Fibroblast of pulmonary artery (primary cell): ENCODE measurements at regions not wholly inside any gene's neighbourhood (a gene's known extent, or its start where the extent isn't known, plus 50 kb on each side); places are given as distances from the start of the nearest gene placed in this dataset.
"Not testable (repeated sequence)": the region's sequence is repeated elsewhere in the genome, so short reads cannot be mapped to it uniquely, and the experiment has no call there.

Source experiments
- DNase-seq: peaks from one replicate; pipeline ENCODE4 v3.0.0-alpha.2; 2010; ENCODE audit warnings: low read depth
- H3K4me3 ChIP-seq: replicated peaks from 2 replicates; pipeline ENCODE4 v1.5.1; 2011; ENCODE audit warnings: low read depth, mild to moderate bottlenecking, control low read depth, low read length, moderate library complexity
- TF ChIP-seq, protein P1 (sequence below): IDR thresholded peaks from 2 replicates; pipeline ENCODE4 v1.5.1; 2011; ENCODE audit warnings: mild to moderate bottlenecking, control low read depth, low read length, inconsistent platforms; ENCODE audit errors: missing control alignments

- TF ChIP-seq, protein P1, sequence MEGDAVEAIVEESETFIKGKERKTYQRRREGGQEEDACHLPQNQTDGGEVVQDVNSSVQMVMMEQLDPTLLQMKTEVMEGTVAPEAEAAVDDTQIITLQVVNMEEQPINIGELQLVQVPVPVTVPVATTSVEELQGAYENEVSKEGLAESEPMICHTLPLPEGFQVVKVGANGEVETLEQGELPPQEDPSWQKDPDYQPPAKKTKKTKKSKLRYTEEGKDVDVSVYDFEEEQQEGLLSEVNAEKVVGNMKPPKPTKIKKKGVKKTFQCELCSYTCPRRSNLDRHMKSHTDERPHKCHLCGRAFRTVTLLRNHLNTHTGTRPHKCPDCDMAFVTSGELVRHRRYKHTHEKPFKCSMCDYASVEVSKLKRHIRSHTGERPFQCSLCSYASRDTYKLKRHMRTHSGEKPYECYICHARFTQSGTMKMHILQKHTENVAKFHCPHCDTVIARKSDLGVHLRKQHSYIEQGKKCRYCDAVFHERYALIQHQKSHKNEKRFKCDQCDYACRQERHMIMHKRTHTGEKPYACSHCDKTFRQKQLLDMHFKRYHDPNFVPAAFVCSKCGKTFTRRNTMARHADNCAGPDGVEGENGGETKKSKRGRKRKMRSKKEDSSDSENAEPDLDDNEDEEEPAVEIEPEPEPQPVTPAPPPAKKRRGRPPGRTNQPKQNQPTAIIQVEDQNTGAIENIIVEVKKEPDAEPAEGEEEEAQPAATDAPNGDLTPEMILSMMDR, result no peak
- no peak overlapping the region for H3K4me3 ChIP-seq
- no peak for DNase-seq
Measured at GRCh38 chr1:80566123-80566522, 1234.6 kb upstream of the ADGRL2 start.

DNA sequence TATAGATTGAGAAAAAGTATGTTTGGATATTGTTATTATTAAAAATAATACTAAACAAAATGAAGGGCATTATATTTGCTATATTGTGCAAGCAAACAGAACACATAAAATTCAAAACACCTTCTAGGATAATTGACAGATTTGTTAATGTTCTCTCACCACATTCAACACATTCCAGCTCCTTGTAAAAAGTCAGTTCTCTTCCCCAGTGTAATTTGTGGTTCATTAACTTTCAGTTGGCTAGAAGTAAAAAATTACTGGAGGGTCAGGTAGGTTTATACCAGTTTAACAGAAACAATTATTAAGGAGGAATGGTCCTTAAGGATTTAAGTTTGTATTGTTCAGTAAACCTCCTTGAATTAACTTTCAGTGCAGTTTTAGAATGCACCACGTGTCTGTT, 1235.3 kb upstream of the ADGRL2 start:
- TF ChIP-seq, protein P1, result no peak
- no peak overlapping the region for H3K4me3 ChIP-seq
- no peak for DNase-seq

DNA sequence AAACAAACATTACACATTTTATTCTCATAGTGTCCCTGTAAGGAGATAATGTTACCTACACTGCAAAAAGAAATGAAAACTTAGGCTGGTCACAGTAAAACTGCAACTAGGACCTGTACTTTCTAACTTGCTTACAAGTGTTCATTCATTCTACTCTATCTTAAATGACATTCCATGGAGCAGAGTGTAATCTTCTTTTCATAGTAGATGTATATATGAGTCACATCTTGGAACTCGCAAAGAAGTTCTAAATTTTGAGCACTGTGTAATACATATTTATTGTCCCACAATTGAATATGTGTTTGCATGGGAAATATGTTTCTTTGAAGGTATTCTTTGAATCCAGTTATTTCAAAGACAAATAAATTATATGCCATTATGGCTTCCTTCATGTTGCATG, 1258.5 kb upstream of the ADGRL2 start:
- peak; percentile 52 for DNase-seq
- H3K4me3 ChIP-seq, result no peak overlapping the region
- TF ChIP-seq, protein P1, result no peak

GRCh38 chr1:80540596-80540995, 1260.1 kb upstream of the ADGRL2 start:
- TF ChIP-seq, protein P1, result no peak
- no peak overlapping the region for H3K4me3 ChIP-seq
- peak; percentile 33 for DNase-seq

GRCh38 chr1:80540149-80540548, 1260.6 kb upstream of the ADGRL2 start:
- no peak overlapping the region for H3K4me3 ChIP-seq
- TF ChIP-seq, protein P1, result no peak
- DNase-seq, result peak; percentile 21

GRCh38 chr1:80539298-80539697, 1261.4 kb upstream of the ADGRL2 start:
- not testable (repeated sequence) for DNase-seq, H3K4me3 ChIP-seq

DNA sequence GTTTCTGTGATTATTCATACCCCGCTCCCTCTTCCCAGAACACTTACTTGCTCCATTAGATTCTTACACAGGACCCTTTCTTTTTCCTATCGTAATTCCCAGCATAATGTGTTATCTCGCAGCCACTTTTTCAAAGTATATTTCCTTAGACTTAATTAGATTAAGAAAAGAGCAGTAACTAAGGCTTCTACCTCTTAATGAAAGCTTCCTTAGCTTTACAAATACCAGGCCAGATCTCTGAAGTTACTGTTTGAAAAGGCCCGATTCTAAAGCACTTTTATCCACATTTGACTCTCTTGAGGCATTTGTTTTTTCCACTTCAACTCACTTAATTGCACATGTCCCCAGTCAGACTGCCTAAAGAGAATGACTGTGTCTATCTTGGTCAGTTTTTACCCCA, 1264.3 kb upstream of the ADGRL2 start:
- DNase-seq, result no peak
- TF ChIP-seq, protein P1, result no peak
- H3K4me3 ChIP-seq, result no peak overlapping the region
